HG03060 (cell line): ENCODE measurements at regions not wholly inside any gene's neighbourhood (a gene's known extent, or its start where the extent isn't known, plus 50 kb on each side); places are given as distances from the start of the nearest gene placed in this dataset.

Experiments
- ATAC-seq: cut with Tn5 transposase; IDR thresholded peaks from one replicate; pipeline ENCODE4 v1.9.1; 2021; ENCODE audit warnings: low read depth, moderate number of reproducible peaks; ENCODE audit not compliant: unreplicated experiment

GRCh38 chr22:48520207-48520606 lies 1307.5 kb downstream of the BRD1 start:
- no peak for ATAC-seq

GRCh38 chr22:48517039-48518030 lies 1310.3 kb downstream of the BRD1 start:
- no peak for ATAC-seq

GRCh38 chr22:48516571-48516970 lies 1311.1 kb downstream of the BRD1 start:
- ATAC-seq: no peak

- ATAC-seq: no peak
Observed at GRCh38 chr22:48515571-48516200, 1312.0 kb downstream of the BRD1 start.

DNA sequence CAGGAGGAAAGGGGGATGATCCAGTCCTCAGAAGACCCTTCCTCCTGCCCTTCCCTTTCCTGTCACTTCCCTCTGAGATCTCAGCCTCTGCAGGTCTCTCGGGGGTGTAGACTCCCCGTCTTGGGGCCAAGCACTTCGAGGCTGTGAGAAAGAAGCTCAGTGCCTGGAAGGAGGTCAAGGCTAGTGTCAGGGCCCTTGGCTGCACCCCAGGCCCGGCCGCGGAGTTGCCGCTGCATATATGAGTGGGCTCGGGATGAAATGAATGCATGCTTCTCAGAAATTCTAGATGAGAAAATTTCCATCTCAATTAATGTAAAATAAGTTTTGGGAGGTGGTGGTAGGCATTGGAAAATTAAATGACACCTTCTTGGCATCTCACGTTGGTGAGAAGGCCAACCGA lies 1313.7 kb downstream of the BRD1 start:
- no peak for ATAC-seq

DNA sequence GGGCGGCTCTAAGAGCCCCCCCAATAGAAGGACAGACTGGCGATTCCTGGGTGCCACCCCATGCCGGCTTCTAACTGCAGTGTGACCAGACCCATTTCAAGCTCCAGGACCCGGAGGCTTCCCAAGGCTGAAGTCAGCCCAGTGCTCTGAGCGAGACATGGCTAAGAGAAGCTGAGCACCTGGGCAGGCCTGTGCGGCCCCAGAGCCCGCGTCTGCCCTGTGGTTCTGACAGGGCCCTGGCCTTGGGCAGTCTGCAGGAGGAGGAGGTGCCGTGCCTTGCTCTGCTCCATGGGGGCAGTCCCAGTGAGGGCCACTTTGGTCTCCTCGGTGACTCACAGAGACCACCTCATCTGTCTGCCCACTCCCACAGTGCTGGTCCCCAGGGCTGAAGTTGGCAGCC lies 1314.2 kb downstream of the BRD1 start:
- ATAC-seq: no peak

DNA sequence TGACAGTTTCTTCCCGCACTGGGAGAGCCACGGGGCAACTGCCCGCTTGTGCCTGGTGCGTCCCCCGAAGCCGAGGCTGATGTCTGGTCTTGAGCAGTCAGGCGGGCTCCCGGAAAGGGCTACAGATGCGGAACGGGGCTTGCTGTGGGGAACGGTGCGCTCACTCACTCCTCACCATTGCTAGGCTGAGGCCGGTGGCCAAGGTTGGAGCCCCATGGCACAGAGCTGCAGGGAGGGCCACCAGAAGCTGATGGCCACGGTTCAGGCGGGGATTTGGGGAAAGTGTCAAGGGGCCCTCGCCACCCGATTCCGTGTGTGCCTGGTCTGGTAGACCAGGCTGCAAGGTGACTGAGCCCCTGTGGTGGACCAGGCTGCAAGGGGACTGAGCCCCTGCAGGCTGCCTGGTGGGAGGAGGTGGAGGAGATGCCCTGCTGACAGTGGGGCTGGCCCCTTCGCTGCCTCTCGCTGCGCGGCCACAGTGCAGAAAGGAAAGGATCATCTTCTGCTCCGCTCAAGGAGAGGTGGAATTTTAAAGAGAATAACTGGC lies 1315.8 kb downstream of the BRD1 start:
- no peak for ATAC-seq

DNA sequence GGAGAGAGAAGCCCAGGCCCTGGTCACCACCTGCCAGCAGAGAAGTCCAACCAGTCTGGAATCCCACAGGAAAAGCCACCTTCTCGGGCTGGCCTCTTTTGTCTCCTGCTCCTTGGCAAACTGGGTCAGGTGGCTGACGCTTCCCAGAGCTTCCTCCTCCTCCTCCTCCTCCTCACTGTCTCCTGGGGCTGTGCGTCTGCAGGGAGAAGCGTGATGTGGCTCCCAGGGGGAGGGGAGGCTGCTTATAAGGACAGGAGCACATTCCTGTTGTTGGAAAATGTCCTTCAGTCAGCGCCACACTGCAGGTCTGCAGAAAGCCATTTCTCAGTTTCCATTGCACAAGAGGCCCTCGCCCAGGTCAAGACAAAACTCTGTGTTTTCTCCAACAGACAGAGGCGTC lies 1316.5 kb downstream of the BRD1 start:
- ATAC-seq: no peak

DNA sequence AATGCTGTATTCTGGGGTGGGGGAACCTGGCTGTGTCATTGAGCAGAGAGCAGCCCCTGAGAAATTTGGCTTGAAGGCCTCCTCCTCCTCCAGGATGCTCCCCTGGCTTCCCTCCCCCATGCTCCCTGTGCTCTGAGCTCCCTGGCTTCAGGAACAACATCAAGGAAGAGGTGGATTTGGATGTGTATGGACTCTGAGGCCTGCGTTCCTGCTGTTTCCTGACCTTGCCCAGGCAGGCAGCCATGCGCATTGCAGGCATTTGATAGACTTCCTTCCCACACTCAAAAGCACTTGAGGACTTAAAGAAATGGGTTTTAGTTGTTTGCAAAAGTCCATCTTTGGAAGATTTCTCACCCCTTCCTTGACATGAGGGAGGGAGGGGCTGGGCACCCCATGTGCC lies 1317.1 kb downstream of the BRD1 start:
- ATAC-seq: no peak

GRCh38 chr22:48507595-48508350 lies 1319.9 kb downstream of the BRD1 start:
- ATAC-seq: no peak

GRCh38 chr22:48507171-48507570 lies 1320.5 kb downstream of the BRD1 start:
- no peak for ATAC-seq

DNA sequence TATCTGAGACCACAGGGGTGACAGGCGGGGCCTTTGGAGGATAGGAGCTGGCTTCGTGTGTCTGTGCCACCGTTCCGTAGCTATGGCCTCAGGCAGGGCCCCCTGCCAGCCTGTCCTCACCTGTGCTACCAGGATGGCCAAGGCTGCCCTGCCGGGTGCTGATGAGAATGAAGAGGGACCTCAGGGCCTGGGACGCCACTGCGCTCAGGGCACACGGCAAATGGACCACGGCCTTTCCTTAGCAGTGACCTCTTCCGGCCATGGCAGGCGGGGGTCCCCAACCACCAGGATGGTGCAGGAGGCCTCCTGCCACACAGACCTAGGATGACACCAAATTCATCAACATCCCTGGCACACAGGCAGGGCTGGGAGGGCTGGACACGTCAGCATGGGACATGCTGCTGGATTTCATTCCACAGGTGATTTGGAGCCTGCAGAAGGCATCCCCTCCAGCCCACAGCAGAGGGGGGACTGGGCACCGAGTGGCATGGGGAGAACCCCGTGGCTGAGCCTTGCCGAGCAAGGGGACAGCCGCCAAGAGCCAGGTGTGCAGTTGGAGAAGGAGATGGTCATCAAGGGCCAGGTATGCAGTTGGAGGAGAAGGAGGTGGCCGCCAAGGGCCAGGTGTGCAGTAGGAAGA lies 1321.0 kb downstream of the BRD1 start:
- ATAC-seq: no peak

DNA sequence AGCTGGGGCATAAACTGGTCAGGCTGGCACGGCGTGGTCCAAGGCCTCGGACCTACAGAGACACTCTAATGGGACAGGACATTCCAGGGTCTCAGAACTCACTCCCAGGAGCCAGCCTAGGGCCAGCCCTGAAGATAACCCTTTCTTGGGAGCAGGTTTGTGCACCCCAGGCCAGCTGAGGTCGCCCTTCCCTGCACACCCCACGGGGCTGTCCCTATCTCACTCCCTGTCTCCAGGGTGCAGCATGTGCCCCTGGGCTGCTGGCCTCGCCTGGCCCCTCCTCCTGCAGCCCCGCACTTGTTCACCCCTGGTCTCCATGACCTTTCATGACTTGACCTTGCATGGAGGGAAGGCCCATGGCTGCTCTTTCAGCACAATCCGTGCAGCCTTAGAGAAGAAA lies 1321.8 kb downstream of the BRD1 start:
- no peak for ATAC-seq

DNA sequence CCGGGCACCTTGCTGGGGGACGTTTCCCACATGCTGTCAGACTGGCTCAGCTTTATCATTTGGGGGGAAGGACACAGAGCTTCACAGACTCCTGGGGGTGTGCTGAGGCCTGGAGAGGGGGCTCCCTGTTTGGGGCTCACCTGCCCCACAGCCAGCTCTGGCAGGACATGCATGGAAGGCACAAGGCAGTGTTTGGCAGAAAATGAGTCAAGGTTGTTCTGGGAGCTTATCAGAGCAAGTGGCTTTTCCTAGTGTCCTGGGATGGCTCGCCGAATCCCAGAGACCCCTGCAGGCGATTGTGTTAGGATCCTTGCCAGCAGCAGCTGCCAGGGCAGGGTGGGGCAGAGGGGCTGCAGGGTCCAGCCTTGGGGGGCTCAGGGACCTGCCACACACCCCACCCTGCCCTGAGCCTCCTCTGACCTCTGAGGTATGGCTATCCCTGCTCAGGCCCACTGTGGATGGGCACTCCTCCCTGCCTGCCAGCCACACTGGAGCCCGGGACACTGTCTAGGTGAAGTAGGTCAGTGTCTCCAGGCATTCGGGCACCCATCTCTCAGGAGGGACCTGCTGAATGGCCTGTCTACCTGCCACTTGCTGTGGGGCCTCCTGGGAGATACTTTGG lies 1323.0 kb downstream of the BRD1 start:
- ATAC-seq: no peak

- no peak for ATAC-seq
Observed at GRCh38 chr22:48503876-48504275, 1323.8 kb downstream of the BRD1 start.

DNA sequence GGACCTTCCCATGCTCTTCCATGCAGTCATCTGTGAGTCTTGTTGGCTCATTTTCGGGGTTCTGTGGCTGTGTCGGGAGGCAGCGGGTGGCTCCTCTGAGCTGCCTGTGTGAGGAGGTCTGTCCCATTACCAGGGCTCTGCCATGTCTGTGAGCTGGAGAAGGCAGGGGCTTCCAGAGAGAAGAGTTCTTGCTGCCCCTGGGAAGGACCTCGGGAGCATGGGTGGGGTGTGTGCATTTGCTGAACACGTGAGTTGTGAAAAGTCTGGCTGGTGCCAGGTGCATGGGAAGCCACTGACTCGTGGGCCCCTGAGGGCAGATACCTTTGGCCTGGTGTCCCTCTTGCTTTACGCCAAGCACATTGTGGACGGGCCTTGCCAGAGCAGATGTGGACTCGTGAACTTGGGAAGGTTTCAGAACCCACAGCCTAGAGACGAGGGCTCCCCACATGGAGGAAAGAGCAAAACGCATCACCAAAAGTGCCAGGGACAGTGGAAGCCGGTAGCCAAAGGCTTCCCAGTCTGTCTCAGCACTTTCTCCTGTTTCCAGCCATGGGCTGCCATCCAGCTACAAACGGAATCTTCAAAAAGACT lies 1324.5 kb downstream of the BRD1 start:
- ATAC-seq: no peak

- ATAC-seq: no peak
Observed at GRCh38 chr22:48501231-48501750, 1326.4 kb downstream of the BRD1 start.

GRCh38 chr22:48500471-48501230 lies 1327.0 kb downstream of the BRD1 start:
- ATAC-seq: no peak
